ENCODE measurements at regions not wholly inside any gene's neighbourhood (a gene's known extent, or its start where the extent isn't known, plus 50 kb on each side); places are given as distances from the start of the nearest gene placed in this dataset.

GRCh38 chr12:75747572-75748021, 236.2 kb upstream of the KRR1 start:
- no peaks in the 10 kb centered on the region for H3K27me3 ChIP-seq
- intact Hi-C loops (cut with DNase I), result no loop called here

GRCh38 chr12:75746621-75747020, 235.2 kb upstream of the KRR1 start:
- TF ChIP-seq POLR2A (IDR thresholded peaks at IDR 0.05), result no peak
- TF ChIP-seq, protein P1, sequence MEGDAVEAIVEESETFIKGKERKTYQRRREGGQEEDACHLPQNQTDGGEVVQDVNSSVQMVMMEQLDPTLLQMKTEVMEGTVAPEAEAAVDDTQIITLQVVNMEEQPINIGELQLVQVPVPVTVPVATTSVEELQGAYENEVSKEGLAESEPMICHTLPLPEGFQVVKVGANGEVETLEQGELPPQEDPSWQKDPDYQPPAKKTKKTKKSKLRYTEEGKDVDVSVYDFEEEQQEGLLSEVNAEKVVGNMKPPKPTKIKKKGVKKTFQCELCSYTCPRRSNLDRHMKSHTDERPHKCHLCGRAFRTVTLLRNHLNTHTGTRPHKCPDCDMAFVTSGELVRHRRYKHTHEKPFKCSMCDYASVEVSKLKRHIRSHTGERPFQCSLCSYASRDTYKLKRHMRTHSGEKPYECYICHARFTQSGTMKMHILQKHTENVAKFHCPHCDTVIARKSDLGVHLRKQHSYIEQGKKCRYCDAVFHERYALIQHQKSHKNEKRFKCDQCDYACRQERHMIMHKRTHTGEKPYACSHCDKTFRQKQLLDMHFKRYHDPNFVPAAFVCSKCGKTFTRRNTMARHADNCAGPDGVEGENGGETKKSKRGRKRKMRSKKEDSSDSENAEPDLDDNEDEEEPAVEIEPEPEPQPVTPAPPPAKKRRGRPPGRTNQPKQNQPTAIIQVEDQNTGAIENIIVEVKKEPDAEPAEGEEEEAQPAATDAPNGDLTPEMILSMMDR (IDR thresholded peaks at IDR 0.05), result no peak
- no peak overlapping the region for H3K4me3 ChIP-seq (replicated peaks in 1 of 3)
- H3K36me3 ChIP-seq, result no peaks in the 10 kb centered on the region
- H3K9me3 ChIP-seq, result no peaks in the 10 kb centered on the region
- no peak overlapping the region for H3K27ac ChIP-seq
- WGBS, 2 donors, result 85 to 87% methylated on average over 4 of the region's 4 CpGs
- no peaks in the 10 kb centered on the region for H3K27me3 ChIP-seq
- intact Hi-C loops (cut with DNase I), result no loop called here
- DNase-seq, result no peak
- peaks cover 16 to 29% of the 10 kb centered on the region in 2 donors for H3K4me1 ChIP-seq

More at GRCh38 chr12:75747572-75748021, 236.2 kb upstream of the KRR1 start:
- Histone ChIP-seq H3K4me3 (replicated peaks in 1 of 3) (no peak overlapping the region), H3K27ac (no peak overlapping the region), H3K4me1 (peaks cover 22 to 29% of the 10 kb centered on the region in 2 donors), H3K36me3 (no peaks in the 10 kb centered on the region), H3K9me3 (no peaks in the 10 kb centered on the region)
- no peak for TF ChIP-seq POLR2A (IDR thresholded peaks at IDR 0.05)
- TF ChIP-seq, protein P1 (IDR thresholded peaks at IDR 0.05), result no peak
- DNase-seq, result no peak
- WGBS, 2 donors, result 83 to 93% methylated on average over 1 of the region's 1 CpG

- H3K9me3 ChIP-seq, result no peaks in the 10 kb centered on the region
- H3K4me1 ChIP-seq, result peaks cover 5 to 18% of the 10 kb centered on the region in 2 donors
- no peaks in the 10 kb centered on the region for H3K36me3 ChIP-seq
- no peak for TF ChIP-seq POLR2A (IDR thresholded peaks at IDR 0.05)
- TF ChIP-seq, protein P1 (IDR thresholded peaks at IDR 0.05), result no peak
- H3K27ac ChIP-seq, result peak overlapping the region in 1 of 3 donors; percentile 57
- 39 to 40% methylated on average over 1 of the region's 1 CpG for WGBS, 2 donors
- no peak for DNase-seq
- no peaks in the 10 kb centered on the region for H3K27me3 ChIP-seq
- H3K4me3 ChIP-seq (replicated peaks in 1 of 3), result no peak overlapping the region
- intact Hi-C loops (cut with DNase I), result no loop called here
Measured at GRCh38 chr12:75744607-75745256, 233.3 kb upstream of the KRR1 start.

GRCh38 chr12:75742961-75743360, 231.6 kb upstream of the KRR1 start:
- no peak for TF ChIP-seq POLR2A (IDR thresholded peaks at IDR 0.05)
- TF ChIP-seq, protein P1 (IDR thresholded peaks at IDR 0.05), result no peak
- Histone ChIP-seq H3K4me1 (peaks cover 9 to 25% of the 10 kb centered on the region in 2 donors), H3K27ac (no peak overlapping the region), H3K36me3 (no peaks in the 10 kb centered on the region), H3K9me3 (no peaks in the 10 kb centered on the region), H3K4me3 (replicated peaks in 1 of 3) (no peak overlapping the region), H3K27me3 (no peaks in the 10 kb centered on the region)
- WGBS, 2 donors, result 89 to 90% methylated on average over 1 of the region's 1 CpG
- no peak for DNase-seq
- intact Hi-C loops (cut with DNase I), result no loop called here

- H3K4me1 ChIP-seq, result peaks cover 9 to 24% of the 10 kb centered on the region in 2 donors
- H3K4me3 ChIP-seq (replicated peaks in 1 of 3), result no peak overlapping the region
- no peaks in the 10 kb centered on the region for H3K36me3 ChIP-seq
- WGBS, 2 donors, result 98 to 99% methylated on average over 4 of the region's 4 CpGs
- DNase-seq, result no peak
- TF ChIP-seq, protein P1 (IDR thresholded peaks at IDR 0.05), result no peak
- no peak for TF ChIP-seq POLR2A (IDR thresholded peaks at IDR 0.05)
- intact Hi-C loops (cut with DNase I), result no loop called here
- no peak overlapping the region for H3K27ac ChIP-seq
- no peaks in the 10 kb centered on the region for H3K27me3 ChIP-seq
- H3K9me3 ChIP-seq, result no peaks in the 10 kb centered on the region
Measured at GRCh38 chr12:75742048-75742447, 230.6 kb upstream of the KRR1 start.

Measured in thyroid gland (tissue), 4 donors.